ENCODE measurements at regions not wholly inside any gene's neighbourhood (a gene's known extent, or its start where the extent isn't known, plus 50 kb on each side); places are given as distances from the start of the nearest gene placed in this dataset.
"Not testable (repeated sequence)": the region's sequence is repeated elsewhere in the genome, so short reads cannot be mapped to it uniquely, and the experiment has no call there.

DNA sequence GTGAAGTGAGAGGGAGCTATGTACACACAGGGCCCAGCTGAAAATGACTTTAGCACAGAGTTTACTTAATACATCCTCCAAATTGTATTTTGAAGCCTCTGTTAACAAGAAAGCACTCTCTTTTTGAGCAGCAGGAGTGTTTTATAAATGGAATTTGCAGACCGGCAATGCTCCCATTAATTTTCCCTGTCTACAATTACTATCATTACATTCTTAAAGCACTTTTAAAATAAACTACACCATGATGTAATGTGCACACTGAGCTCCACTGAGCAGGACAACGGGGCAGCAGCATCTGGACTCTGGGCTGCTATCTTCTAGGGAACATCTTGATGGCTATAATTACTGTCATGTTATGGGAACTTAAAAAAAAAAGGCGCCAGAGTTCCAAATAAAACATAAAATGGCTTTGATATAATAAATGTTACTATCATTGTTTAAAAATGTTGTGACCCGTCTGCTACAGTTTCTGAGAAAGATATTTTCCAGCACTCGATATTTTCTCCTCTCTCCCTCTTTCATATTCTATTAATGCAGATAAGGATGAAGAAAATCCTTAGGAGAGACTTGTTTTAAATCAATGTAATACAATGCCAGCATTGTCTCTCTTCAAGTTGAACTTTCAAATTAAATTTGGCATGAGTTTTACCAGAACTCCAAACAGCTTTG is 150.9 kb downstream of the HLX start:
- no peak for DNase-seq

DNA sequence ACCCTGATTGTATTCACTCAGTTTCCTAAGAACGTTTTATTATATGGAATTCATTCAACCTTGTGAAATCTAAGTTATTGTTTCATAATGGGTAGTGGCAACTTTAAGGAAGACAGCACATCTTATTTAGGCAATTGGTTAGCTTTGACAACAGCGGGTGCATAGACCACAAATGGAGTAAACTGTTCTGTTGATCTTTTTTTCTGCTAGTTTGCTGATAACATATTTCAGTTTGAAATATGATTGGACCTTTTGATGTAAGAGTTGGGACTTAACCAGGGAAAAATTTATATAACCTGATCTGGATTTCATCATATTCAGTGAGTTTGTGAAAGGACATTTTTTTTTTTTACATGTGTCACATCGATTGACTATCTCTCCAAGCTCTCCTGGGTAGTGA is 151.7 kb downstream of the HLX start:
- DNase-seq = no peak

DNA sequence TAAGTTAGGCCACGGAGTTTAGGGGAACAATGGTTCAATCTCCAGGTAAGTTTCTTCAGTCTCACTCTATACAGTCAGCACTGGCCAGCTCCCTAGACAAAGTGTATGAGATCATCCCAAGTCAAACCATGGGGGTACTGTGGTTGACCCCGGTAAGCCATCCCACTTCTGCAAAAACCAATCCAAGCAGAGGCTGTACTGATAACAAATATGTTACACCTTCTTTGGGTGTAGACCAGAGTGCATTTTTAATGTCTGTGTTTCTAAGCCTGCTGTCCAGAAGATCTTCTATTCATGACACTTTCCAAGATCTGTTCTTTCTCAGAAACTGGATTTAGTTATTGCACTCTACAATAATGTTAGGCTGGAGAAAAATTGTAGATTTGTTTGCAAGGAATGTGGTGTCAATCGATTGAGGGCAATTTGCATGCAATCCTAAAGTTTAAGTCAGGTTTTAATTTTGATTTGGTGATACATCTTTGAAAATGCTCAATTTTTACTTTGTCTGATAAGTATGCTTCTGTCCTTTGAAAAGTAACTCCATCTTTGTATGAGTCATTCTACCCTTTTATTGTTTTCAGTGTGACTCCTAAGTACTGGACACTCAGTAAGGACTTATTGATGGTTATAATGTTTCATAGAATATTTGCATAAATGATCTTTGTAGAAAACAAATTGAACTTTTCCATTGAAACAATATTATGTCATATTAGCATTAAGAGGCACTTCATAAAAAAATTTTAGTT is 152.4 kb downstream of the HLX start:
- no peak for DNase-seq

GRCh38 chr1:221032204-221032585 is 153.0 kb downstream of the HLX start:
- DNase-seq = no peak

DNA sequence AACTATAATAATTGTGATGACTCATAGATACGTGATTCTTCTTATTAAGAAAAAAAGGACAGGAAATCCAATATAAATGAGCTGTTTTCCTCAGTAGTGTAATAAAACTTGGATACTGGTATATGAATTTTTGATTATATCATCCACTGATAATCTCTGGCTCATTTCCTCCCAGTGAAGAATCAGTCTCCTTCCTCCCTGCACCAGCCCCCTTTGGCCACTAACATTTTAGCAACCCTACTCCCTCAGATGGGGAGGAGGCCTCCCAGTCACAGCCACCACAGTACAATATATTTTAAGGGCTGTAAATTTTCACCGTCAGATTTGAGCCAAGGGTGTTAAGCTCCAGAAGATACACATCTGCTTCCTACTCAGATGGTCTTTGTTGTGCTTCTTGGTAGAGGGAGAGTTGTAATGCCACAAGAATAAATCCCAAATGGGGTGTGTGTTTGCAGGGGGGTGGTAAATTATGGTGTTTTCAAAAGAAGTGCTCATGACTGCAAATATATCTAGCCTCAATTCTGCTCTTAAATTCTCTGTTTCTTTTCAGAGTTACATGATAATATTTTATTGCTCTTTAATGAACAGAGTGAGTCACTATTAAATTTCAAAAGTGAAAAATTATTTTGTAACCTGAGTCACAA is 153.5 kb downstream of the HLX start:
- DNase-seq = no peak

GRCh38 chr1:221035662-221036153 is 156.5 kb downstream of the HLX start:
- DNase-seq = no peak

DNA sequence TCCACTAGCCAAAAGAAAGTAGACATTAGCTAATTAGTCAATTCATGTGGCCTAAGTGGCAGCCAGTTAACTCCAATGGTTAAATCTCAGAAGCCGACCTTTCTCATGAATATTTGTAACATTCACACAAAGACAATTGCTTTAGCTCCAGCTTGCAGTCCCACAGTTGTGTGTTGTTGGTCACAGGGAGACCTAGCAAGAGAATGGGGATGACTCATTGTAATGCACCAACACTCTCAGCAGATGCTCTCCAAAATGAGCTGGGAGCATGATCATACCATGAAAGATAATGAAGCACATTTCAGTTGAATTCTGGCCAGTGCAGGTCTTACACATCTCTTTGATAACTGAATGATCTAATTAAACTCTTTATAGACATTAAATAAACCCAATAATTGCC is 160.4 kb downstream of the HLX start:
- DNase-seq = no peak

- DNase-seq = no peak
These were observed 160.9 kb downstream of the HLX start for GRCh38 chr1:221040101-221040500.

DNA sequence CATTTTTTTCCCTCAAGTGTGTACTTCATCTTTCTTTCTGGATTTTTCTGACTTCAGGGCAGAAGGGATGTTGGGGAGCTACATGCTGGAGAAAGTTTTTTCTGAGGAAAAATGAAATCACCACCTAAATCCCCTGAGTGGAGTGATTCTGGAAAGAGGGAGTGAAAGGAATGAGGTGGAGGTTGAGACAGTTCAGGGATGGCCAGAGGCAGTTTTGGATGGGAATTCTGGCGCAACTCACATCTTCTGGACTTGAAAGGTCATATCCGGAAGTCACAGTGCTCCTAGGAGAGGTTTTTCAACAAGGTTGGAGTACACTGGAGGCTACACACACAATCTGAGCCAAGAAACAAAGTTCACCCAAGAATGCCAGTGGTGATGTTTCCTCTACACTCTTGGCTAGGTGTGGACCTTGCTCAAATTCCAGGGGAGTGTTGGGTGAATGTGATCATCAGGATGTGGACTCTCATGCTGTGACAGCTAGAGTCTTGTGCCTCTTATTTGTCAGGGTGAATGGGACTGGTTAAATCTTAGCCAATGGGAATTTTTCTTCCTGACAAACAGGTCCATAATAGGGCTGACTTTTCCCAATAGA is 161.5 kb downstream of the HLX start:
- DNase-seq = no peak

DNA sequence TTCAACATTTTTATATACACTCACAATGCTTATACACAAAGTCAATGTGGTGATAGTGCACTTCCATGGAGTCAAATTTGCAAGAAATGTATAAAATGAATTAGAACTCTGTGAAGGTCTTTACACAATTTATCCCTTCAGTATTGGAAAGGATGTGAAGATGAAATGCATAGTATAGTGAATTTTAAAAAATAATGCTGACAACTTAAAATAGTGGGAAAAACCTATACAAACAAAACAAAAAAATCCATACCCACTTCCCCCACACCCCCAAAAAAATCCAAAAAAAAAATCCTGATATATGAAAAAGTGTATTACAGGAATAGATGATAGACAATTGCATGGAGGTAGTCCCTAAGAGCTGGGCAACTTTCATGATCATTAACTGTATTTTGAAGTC is 165.3 kb downstream of the HLX start:
- no peak for DNase-seq

GRCh38 chr1:221045151-221045550 is 165.9 kb downstream of the HLX start:
- no peak for DNase-seq

GRCh38 chr1:221045842-221046831 is 166.9 kb downstream of the HLX start:
- no peak for DNase-seq

DNA sequence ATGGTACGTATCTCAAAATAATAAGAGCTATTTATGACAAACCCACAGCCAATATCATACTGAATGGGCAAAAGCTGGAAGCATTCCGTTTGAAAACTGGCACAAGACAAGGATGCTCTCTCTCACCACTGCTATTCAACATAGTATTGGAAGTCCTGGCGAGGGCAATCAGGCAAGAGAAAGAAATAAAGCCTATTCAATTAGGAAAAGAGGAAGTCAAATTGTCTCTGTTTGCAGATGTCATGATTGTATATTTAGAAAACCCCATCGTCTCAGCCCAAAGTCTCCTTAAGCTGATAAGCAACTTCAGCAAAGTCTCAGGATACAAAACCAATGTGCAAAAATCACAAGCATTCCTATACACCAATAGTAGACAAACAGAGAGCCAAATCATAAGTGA is 172.1 kb downstream of the HLX start:
- DNase-seq = not testable (repeated sequence)

GRCh38 chr1:221053889-221054288 is 174.6 kb downstream of the HLX start:
- no peak for DNase-seq

DNA sequence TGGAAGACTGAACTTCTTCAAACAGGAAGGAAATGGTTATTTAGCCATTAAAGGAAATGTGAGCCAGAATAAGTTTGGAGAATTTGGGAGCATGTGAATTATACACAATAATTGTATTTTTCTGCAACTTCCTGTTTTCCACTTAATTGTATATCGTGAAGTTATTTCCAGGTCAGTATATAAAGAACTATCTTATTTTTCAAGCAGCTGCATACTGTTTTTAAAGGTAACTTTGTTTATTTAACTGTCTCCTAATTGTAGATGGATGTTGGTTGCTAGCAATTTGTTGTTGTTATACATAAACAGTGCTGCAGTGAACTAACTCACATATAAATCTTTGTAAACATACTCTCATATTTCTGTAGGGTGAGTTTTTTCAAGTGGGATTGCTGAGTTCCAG is 180.3 kb downstream of the HLX start:
- no peak for DNase-seq

DNA sequence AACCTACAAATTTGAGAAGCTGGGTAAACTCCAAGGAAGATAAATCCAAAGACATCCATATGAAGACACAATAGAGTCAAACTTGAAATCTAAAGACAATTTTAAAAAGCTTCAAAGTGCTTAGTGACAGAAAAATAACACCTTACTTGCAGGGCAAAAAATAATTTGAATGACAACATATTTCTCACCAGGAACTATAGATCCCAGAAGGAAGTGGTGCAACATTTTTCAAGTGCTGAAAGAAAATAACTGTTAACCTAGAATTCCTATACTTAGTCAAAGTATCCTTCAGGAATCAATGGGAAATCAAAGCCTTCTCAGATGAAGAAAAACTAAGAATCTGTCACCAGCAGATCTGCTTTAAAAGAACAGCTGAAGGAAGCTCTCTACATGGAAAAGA is 184.4 kb downstream of the HLX start:
- DNase-seq = no peak

GRCh38 chr1:221066351-221067001 is 187.2 kb downstream of the HLX start:
- no peak for DNase-seq

DNA sequence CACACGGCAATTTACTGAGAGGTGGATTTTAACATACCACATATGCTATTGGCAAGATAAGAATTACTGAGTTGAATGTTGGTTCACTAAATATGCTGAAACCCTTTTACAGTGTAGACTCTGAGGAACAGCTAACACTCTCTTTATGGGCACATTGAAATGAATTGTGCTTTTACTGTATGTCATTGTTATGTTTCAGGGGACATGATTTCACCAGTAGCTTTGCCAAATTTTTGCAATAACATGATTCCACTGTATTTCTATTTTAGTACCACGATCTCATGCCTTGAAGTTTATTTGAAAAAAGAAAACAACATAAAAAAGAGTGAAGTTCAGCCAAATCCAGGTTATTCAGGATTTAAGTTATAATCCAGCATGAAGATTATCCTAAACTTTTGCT is 188.5 kb downstream of the HLX start:
- DNase-seq = no peak

DNA sequence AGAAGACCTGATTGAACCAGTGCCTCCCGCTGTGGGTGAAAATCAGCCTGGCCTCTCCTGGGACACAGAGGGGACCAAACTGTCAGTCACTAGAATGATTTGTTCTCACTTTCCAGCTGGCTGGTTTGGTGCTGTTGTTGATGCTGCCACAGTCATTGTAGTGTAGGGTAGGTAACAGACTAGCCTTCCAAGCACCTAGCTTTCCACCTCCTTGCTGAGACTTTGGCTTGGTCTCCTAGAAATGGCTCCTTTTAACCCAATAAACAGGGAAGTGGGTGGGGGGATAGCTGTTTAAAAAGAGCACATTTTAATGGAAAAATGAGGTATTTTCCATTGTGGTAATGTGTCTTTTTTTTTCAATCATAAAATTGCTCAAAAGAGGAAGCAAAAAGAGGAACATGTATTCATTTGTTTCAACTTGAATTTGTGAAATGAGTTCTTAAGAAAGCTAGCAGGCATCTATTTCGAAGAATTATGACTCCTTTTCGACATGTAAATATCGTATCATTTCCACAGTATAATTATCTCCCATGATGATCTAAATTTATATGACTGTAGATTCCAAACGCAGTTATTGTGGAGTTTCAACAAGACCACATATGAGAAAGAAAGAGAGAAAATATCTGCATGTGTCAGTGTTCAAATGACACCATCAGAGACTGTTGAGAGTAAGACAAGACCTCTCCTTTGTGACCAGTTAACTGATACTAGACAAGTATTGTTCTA is 190.1 kb downstream of the HLX start:
- no peak for DNase-seq

DNA sequence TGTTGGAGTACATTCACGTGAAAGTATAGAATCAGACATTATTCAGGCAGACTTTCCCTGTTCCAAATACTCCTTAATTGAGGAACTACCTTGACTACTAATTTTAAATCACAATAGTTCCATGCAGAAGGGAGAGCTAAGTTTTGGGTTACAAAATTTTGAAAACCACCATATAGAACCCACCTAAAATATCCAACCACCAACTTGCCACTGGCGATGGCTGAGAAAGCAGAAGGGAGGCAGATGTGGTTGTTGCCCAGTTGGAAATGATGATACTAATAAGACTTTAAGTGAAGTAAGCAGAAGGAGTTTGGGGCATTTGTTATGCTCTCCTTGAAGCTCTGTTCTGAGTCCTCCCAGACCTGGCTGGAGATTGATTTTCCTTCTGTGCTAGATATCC is 190.7 kb downstream of the HLX start:
- no peak for DNase-seq

GRCh38 chr1:221071777-221072176 is 192.5 kb downstream of the HLX start:
- DNase-seq = no peak

All from DMS79 (cell line).